HG03039 (cell line): ENCODE measurements at regions not wholly inside any gene's neighbourhood (a gene's known extent, or its start where the extent isn't known, plus 50 kb on each side); places are given as distances from the start of the nearest gene placed in this dataset.

Experiments used
- ATAC-seq: cut with Tn5 transposase; IDR thresholded peaks from one replicate; pipeline ENCODE4 v1.9.1; 2021; ENCODE audit warnings: mild to moderate bottlenecking, moderate library complexity; ENCODE audit not compliant: unreplicated experiment

- no peak for ATAC-seq
These were observed 88.6 kb downstream of the B3GNT2 start for GRCh38 chr2:62284471-62284870.

GRCh38 chr2:62283147-62283546, 87.2 kb downstream of the B3GNT2 start:
- ATAC-seq = no peak

GRCh38 chr2:62281663-62282062, 85.7 kb downstream of the B3GNT2 start:
- no peak for ATAC-seq

DNA sequence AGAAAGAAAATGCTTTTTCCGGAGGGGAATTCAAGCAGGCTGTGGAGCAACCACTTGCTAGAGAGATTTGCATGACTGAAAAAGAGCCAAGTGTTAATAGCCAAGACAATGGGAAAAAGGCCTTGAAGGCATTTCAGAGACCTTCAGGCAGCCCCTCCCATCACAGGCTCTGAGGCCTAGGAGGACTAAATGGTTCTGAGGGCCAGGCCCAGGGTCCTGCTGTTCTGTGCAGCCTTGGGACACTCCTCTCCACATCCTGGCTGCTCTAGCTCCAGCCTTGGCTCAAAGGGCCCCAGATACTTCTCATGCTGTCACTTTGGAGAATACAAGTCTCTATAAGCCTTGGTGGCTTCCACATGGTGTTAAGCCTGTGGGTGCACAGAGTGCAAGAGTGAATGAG, 81.8 kb downstream of the B3GNT2 start:
- ATAC-seq = no peak
